HG02623 (cell line): ENCODE measurements at regions not wholly inside any gene's neighbourhood (a gene's known extent, or its start where the extent isn't known, plus 50 kb on each side); places are given as distances from the start of the nearest gene placed in this dataset.
"Not testable (repeated sequence)": the region's sequence is repeated elsewhere in the genome, so short reads cannot be mapped to it uniquely, and the experiment has no call there.

ENCODE experiments used
- ATAC-seq: cut with Tn5 transposase; IDR thresholded peaks from one replicate; pipeline ENCODE4 v1.9.1; 2021; ENCODE audit warnings: moderate library complexity; ENCODE audit not compliant: unreplicated experiment

DNA sequence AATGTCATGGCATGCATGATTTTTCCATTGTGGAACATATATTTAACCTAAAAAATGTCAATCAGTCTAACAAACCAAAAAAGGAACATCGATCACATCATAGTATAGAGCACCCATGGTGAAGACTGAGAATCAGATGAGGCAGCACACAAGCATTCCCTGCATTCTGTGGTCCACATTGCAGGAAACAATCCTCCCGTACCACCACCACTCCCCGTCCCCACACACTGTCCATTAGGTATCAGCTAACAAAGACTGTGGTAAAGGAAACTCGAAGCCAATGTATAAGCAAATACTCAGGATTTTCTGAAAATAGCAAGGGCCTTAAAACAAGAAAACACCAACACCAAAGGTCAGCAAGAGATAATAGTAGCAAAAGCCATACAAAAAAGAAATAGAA is 1104.4 kb upstream of the SEMA6A start:
- no peak for ATAC-seq

DNA sequence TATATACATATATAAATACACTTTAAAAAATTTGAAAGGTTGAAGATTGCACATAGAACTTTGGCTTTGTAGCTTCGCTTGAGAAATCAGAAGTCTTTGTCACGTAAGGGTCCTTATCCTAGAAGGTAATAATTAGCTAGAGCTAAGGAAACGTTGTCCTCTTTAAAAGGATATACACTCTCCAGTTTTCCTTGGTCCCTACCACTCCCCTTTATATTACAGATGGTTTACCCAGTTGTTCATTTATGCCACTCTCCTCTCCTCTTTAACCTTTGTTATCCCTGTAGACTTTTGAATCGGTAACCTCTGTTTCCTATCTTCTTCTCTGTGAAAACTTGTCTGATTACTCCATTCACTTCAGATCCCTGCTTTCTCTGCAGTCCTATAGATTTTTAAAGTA is 1101.0 kb upstream of the SEMA6A start:
- ATAC-seq, result no peak

DNA sequence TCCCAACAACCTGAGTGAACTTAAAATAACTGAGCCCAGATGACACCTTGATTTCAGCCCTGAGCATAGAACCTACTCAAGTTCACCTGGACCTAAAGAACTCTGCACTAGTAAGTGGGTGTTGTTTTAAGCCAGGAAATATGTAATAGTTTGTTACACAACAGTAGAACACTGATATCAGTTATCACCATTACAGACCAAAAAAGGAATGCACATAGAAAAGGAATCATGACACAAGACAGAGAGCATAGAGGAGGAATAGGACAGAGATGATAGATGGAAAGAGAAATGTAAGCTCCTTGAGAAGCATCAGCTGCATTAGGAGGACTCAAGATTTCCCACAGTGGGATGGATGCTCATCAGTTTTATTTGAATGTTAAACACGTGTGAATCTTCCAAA is 1096.9 kb upstream of the SEMA6A start:
- no peak for ATAC-seq

DNA sequence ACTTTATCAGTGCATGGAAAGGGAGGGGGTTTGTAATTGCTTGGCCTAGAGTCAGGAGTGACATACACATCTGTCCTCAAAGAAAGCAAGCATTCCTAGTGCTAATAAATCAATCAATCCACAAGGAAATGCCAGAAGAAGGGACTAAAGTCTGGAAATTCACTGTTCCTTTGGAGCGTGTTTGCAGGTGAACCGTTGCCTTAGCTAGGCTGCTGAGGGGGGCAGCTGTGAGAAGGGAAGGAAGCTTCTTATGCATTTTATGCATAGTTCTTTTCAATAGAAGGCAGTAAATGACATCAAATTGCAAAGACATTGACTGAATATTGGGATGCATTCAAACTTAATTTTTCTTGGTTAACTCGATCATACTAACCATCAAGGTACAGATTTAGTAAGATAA is 1092.5 kb upstream of the SEMA6A start:
- no peak for ATAC-seq

DNA sequence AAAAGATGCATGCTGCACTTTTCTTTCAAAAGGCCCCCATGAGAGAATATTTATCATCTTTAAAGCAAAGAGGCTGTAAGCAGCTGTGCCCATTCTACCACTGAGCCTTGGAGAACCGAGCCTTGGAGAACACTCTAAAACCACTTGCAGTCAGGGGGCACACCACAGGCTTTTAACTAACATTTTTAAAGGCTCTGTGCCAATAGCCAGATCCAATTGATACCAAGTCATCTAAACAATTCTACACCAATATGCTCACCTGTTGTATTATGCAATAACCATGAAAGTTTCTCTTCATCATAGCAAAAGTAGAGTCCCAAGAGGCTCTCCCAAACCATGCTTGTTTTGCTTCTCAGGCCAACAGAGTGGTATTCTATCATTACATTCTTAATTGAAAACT is 1090.5 kb upstream of the SEMA6A start:
- no peak for ATAC-seq

DNA sequence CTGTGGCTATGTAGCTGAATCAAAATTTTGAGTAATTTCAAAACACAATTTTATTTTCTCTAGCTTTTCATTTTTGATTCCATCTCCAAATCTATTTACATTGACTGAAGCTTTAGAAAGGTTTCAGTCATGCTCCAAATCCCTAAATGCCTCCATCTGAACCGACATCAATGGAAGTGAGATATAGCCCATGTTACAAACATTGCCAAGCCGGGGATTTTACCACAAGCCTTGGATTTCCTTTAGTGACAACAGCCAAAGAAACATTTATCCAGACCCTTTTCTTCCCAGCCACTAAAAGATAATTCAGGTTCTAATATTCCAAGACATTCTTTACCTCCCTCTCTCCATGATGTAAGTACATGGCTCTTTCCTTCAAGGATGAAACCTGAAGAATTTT is 1087.7 kb upstream of the SEMA6A start:
- no peak for ATAC-seq

DNA sequence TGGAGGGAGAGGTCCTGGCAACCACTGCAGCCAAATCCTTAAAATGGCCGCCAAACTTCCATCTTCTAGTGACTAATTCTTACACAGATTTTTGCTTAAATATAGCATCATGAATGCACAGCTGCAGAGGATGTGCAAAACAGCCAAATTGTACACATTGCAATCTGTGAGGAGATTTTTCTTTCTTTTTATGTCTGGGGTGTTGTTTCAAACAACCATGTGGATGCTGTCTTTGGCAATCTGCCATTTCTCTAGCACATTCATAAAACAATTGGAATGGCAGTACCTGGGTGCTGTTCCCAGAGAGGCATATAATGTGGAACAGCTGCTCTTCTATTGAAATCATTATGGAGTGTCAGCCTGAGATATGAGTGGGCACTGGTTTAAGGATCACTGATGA is 1082.9 kb upstream of the SEMA6A start:
- no peak for ATAC-seq

DNA sequence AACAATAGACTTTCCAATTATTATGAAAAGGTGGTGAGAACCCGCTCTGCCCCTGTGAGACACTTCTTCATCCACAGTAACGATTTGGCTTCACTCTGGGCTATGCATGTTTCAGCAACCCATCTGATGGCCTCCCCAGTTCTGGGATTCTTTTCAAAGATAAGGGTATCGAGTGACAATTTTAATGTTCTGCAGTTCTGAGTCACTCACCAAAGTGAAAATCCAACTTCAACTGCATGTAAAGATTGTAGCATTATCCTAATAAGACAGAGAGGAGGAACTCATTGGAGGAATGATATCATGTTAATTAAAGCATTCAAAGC is 1078.3 kb upstream of the SEMA6A start:
- no peak for ATAC-seq

DNA sequence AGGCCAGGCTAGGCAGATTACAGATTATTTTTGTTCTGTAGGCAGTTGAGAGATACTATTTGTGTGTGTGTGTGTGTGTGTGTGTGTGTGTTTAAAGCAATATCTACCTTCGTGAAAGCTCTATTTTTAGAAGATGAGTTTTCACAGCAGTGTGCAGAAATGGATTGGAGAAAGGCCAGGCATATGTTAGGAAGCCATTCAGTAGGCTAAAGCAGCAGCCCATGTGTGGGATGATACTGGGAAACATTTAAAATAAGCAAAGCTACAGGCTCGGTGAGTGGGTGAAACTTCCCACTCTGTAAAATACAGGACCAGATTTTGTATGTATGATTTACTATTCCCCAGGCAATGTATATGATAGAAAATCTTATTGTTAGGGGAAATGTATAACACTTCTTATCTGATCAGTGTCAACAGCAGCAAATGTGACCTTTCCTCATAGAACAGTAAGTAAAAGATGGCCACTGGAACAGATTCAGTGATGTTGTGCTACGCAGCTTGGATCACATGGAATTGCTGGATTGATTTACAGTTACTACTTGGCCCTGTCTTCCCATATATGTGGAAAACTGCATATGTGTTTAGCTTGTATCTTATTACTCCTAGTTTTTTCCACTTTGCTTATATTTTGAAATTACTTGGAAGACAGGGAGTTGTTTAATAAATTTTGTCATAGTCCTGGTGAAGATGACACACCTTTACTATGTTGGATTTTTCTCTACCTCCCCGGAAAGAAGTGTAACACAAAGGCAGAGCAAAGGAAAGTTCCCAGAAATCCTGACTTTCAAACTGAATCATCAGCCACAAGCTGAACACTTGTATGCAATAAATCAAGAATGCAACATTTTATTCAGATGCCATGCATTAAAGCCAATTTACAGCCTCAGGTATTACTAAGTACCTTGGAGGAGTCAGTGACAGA is 1077.7 kb upstream of the SEMA6A start:
- ATAC-seq, result no peak

DNA sequence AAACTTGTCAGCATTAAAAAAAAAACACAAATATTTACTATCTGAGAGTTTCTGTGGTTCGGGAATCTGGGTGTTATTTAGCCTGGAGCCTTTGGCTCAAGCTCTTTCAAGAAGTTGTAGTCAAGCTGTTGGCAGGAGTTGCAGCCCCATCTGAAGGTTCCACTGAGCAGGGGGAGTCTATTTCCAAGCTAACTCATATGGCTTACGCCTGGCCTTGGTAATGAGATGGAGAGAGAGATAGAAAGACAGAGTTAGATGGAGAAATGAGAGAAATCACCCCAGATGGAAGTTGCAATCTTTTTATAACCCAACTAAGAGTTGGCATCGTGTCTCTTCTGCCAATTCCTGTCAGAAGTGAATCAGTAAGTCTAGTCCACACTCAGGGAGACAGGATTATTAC is 1075.2 kb upstream of the SEMA6A start:
- no peak for ATAC-seq

DNA sequence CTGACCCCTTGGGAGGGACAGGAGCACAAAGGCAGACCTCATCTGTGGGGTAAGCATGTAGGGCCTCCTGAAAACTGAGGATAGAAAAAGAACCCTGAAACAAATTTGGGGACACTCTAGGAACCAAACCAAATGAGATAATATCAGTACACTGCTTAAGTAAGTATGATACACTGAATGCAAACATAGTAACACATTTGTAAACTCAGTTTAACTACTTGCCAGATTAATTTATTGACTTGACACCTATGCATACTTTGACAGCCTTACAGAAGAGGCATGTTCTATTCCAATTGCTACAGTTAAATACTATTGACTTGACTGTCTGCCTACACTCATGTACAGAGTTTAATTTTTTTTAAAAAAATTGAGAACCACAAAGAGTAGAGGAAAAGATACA is 1070.8 kb upstream of the SEMA6A start:
- ATAC-seq, result no peak

DNA sequence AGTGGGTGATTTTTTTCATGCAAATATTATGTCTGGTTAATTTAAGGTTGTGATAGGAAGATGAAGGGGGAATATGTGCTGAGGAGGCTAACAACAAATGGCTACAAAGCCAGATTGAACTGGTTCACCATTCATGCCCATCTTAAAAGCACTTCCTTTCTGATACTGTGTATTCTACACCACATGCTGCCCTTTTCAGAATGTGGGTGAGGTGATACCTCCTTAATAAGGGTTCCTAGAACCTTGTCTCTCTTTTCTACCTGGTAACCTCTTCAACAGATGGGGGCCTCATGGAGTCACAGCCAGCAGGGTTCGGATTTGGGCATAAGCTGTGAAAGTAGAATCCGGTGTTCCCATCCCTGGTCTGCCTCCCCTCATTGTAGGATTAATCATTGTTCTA is 1064.0 kb upstream of the SEMA6A start:
- ATAC-seq, result no peak

DNA sequence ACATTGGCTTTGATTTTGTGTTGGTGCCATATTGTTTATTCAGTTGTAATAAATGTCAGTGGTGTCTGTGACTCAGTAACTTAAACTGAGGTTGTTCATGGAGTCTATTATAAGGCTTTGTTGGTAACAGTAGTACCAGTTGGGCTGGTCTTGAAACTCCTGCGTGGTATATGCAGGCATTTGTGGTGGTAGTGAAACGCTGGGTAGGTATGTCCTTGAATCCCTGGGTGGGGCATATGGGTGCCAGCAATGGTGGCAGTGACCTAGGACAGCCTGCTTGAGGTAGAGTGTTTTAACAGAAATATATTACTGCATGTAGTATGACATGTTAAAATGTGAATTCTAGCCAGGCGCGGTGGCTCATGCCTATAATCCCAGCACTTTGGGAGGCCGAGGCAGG is 1058.5 kb upstream of the SEMA6A start:
- no peak for ATAC-seq

DNA sequence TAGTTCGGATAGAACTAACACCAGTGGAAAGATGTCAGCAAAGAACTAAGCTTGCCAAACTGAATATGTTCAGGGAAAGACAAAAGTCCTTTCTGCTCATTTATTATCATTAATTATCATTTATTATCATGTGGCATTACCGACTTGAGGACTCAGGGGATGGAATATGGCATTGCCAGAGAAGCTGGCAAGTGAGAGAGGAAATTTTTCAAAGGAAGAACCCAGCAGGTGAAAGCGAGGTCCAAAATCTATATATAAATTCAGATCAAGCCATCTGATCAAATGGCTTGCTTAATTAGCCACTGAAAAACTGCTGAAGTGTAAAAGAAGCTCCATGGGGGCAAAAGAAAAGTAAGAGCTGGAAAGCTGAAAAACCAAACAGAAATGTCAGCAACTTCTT is 1049.6 kb upstream of the SEMA6A start:
- ATAC-seq, result no peak

DNA sequence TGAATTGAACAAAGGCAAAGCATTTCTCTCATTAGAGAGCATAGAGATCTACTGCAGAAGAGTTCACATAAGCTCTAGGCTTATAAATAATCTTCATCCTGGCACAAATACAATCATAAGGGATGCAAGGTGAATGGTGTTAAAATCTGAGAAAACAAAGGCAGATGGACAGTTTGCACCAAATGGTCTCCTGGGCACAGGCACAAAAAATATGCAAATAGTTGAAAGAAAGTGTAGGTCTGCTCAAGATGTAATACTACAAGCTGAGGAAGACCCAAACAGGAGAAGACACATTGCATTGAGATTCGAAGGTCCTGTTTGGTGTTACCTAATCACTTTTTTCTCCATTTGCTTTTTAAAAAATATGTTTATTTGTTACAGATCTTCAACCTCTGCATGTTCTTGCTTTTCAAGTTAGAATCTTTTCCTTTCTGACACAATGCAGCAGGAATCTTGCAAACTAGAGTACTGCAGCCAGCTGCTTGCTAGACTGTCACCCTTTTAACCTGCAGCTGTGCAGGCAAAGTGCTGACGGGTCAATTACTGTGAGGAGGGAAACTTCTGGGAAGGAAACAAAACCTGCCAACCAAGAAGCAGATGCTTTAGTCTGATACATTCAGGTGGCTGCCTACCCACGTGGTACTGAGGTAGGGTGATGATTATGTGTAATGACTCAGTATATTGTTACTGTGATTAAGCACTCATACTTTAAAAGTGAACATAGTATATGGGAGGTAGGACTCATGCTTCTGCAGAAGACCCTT is 1048.6 kb upstream of the SEMA6A start:
- ATAC-seq, result no peak

DNA sequence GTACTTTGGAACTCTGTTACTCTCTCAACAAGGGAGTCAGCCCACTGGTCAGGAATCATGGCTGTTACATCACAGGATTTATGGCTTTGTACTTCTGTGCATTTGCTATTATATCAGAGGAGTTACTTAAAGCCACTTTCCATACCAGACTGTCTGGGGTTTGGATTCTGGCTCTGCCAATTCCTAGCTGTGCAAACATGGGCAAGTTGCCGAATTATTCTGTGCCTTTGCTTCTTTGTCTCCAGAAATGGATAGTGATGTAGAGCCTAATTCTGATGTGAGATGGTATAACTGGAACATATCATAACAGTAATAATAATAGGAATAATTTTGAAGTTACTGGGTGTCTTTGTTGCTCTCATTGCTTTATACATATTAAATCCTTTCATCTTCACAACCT is 1047.3 kb upstream of the SEMA6A start:
- no peak for ATAC-seq

DNA sequence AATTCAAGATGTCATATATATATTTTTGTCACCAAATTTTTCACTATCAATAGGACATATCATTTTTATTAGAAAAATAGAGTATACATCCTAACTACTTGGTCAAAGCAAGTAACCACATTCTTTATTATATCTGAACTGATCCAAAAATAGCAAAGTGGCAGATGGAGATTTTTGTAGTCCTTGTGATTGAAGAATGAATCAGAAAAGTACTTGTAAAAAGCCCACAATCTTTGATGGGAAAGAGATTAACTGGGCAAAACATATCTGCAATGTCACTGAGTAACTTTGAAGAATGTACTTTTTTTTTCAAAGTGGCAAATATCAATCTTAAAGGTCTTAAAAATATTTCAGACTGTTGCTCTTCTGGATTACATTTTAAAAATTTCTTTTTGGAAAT is 1040.6 kb upstream of the SEMA6A start:
- no peak for ATAC-seq

DNA sequence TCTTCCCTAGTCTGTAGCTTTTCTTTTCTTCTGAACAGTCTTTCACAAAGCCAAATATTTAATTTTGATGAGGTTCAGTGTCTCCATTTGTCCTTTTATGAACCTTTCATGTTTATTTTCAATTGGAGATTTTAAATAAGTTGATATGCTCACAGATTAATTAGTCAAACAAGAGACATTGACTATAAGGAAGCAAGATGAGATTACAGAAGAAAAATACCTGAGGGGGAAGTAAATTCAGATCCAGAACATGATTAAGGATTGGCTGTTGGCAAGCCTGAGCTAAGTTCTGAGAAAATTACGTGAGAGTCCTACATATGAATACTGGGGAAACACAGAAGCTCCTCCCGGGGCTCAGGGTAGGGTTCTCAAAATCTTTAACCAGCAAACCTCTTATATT is 1039.8 kb upstream of the SEMA6A start:
- no peak for ATAC-seq

DNA sequence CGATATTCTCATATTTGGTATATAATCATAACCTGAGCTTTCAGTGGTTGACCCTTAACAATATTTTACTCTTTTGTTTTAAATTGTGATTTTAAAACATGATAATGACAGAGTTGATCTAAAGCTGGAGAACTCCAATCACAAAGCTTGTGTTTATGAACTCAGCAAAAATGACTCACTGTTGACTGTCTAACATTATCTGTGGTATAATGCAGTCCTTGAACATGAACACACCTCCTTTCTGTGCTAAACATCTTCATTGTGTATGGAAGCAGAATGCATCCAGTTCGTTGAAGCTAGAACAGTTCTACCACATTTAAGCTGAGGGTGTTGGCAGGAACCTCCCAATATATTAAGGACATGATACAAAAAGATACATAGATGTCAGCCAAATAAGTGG is 1030.2 kb upstream of the SEMA6A start:
- ATAC-seq, result no peak

DNA sequence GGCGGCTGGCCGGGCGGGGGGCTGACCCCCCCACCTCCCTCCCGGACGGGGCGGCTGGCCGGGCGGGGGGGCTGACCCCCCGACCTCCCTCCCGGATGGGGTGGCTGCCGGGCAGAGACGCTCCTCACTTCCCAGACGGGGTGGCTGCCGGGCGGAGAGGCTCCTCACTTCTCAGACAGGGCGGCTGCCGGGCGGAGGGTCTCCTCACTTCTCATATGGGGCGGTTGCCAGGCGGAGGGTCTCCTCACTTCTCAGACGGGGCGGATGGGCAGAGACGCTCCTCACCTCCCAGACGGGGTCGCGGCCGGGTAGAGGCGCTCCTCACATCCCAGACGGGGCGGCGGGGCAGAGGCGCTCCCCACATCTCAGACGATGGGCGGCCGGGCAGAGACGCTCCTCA is 1025.2 kb upstream of the SEMA6A start:
- ATAC-seq, result not testable (repeated sequence)

DNA sequence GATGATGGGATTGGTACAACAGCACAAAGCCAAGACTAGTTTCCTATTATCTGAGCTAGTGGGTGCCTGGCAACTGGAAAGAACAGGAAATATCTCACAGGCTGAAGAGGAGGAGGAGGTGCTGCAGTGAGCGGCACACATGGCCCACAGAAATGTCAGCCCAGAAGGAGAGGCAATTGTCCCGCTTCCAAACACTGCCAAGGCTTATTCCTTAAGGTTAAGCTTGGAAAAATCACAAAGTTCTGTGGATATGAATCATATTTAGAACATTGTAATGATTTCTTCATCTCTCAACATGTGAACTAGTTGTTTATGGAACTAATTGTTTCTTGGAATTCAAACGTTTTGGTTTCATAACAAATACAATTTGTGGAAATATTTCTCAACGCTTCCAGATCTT is 1019.5 kb upstream of the SEMA6A start:
- ATAC-seq, result no peak

DNA sequence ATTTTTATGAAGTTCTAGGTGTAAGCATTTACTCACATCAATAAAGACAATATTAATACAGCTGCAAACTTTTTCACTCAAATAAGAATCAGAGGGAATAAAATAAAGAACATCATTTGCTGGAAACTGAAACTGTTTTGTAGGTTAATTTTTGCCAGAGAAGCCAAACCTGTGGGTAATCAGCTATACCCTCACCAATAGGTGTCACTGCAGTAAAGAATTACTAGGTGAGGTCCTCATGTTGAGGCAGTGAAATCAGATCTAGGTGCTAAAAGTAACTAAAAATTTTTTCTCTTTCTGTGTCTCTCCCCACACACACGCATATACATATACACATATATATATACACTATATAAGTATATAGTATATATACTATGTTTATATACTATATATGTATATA is 1016.3 kb upstream of the SEMA6A start:
- ATAC-seq, result peak; percentile 74

DNA sequence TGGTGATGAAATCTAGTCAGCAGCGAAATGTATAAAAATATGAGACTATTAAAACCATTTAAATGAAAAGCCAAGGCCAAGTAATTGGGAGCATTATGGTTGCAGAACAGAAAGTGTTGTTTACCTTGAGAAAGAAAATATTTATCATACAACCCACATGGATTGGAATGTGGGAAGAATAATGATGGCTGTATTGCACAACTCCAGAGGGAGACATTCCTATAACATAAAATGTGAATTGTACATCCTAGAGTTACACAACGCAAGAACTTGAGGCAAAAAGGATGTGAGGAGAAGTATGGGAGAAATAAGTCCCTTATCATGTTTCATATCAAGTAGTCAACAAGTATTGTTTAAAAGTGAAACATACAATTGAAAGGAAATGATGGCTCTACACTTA is 1014.0 kb upstream of the SEMA6A start:
- no peak for ATAC-seq
